ENCODE measurements at regions not wholly inside any gene's neighbourhood (a gene's known extent, or its start where the extent isn't known, plus 50 kb on each side); places are given as distances from the start of the nearest gene placed in this dataset.

DNA sequence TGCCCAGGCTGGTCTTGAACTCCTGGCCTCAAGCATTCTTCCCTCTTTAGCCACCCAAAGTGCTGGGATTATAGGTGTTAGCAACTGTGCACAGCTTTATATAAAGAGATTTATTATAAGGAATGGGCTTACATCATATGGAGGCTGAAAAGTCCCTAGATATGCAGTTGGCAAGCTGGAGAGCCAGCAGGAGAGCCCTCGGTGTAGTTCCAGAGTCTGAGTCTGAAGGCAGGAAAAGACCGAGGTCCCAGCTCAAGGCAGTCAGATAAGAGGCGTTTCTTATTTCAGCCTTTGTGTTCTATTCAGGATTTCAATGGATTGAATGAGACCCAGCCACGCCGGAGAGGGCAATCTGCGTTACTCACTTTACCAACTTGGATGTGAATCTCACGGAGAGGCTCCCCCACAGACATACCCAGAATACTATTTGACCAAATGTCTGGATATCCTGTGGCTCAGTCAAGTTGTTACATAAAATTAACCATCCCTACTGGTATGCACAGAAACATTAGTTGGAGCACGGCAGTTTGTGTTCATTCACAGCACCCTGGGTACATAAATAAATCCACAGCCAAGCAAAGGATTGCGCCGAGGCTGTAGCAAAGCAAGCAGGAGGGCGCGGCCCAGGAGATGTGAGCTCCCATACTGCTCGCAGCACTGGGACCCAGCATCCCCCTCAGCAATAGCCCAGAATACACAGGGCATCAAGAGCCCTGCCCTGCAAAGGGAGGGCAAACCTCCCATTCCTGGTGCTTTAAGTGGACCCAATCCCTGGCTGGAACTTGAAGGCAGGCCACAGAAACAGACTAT, 158.4 kb upstream of the ZNF32 start:
- no peak for TF ChIP-seq POLR2AphosphoS5 (IDR thresholded peaks at IDR 0.05)
- TF ChIP-seq, protein P1, sequence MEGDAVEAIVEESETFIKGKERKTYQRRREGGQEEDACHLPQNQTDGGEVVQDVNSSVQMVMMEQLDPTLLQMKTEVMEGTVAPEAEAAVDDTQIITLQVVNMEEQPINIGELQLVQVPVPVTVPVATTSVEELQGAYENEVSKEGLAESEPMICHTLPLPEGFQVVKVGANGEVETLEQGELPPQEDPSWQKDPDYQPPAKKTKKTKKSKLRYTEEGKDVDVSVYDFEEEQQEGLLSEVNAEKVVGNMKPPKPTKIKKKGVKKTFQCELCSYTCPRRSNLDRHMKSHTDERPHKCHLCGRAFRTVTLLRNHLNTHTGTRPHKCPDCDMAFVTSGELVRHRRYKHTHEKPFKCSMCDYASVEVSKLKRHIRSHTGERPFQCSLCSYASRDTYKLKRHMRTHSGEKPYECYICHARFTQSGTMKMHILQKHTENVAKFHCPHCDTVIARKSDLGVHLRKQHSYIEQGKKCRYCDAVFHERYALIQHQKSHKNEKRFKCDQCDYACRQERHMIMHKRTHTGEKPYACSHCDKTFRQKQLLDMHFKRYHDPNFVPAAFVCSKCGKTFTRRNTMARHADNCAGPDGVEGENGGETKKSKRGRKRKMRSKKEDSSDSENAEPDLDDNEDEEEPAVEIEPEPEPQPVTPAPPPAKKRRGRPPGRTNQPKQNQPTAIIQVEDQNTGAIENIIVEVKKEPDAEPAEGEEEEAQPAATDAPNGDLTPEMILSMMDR (IDR thresholded peaks at IDR 0.05 in 8 of 11, conservative IDR thresholded peaks at IDR 0.05 in 3 of 11), result no peak
- no peak for TF ChIP-seq POLR2A (IDR thresholded peaks at IDR 0.05)
- H3K9me3 ChIP-seq, result no peaks in the 10 kb centered on the region
- H3K4me3 ChIP-seq, result no peak overlapping the region
- H3K27me3 ChIP-seq (replicated peaks in 1 of 7), result no peaks in the 10 kb centered on the region
- WGBS, 5 donors, result 78 to 93% (median 84%) methylated on average over 11 to 13 of the region's 13 CpGs
- peaks cover 0 to 26% (median 17%) of the 10 kb centered on the region in 6 donors for H3K4me1 ChIP-seq
- H3K27ac ChIP-seq, result no peak overlapping the region
- no peak for DNase-seq
- no peaks in the 10 kb centered on the region for H3K36me3 ChIP-seq
- intact Hi-C loops (cut with DNase I; ENCODE audit: low total_unique reads), result no loop called here

DNA sequence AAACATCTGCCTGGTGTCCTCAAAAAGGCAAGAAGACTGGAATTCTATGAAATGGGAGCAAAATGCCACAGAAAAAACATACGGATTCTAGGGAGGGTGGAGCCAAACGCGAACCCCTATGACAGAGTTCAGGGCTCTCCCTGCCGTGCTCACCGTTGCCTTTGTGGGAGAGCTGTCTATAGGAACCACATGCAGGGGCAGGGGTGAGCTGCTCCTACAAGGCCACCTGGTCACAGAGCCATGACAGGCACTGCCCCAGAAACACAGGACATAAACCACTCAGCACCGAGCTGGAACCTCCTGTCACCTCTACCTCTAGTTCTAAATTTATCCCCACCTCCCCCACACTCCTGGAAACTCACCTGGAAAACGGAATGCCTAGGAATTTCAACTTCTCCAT, 155.1 kb upstream of the ZNF32 start:
- intact Hi-C loops (cut with DNase I; ENCODE audit: low total_unique reads), result no loop called here
- no peaks in the 10 kb centered on the region for H3K27me3 ChIP-seq (replicated peaks in 1 of 7)
- no peak for TF ChIP-seq POLR2AphosphoS5 (IDR thresholded peaks at IDR 0.05)
- H3K4me3 ChIP-seq, result no peak overlapping the region
- peaks cover 0 to 22% (median 15%) of the 10 kb centered on the region in 6 donors for H3K4me1 ChIP-seq
- H3K9me3 ChIP-seq, result no peaks in the 10 kb centered on the region
- no peak for DNase-seq
- H3K27ac ChIP-seq, result no peak overlapping the region
- H3K36me3 ChIP-seq, result no peaks in the 10 kb centered on the region
- WGBS, 5 donors, result 64 to 87% (median 70%) methylated on average over 7 of the region's 7 CpGs

DNA sequence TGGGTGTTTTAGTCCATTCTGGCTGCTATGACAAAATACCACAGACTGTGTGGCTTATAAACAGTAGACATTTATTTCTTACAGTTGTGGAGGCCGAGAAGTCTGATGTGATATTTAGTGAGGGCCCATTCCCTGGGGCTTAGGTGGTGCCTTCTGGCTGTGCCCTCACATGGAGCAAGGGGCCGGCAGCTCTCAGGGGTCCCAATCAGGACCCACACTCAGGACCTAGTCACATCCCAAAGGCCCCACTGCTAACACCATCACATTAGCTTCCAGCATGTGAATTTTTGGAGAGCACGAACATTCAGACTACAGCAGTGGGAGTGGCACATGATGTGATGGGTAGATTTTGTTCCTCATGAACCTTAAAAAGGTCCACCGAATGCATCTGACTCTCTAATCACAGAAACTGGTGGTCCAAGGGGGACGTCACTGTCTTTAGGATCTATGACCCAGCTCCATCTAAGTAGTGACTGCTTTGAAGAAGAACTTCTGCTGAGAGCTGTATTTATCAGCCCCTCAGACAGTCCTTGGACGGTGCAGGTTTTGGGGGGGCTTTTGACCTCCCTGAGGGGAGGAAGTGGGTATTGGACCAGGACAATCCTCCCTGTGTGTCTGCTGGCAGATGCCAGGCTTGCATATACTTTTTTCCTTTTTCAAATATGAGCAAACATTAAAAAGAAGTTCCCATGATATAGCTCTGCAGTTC, 154.5 kb upstream of the ZNF32 start:
- DNase-seq, result no peak
- Histone ChIP-seq H3K27me3 (replicated peaks in 1 of 7) (no peaks in the 10 kb centered on the region), H3K9me3 (no peaks in the 10 kb centered on the region), H3K4me3 (no peak overlapping the region), H3K36me3 (no peaks in the 10 kb centered on the region), H3K27ac (no peak overlapping the region), H3K4me1 (peaks cover 0 to 16% (median 12%) of the 10 kb centered on the region in 6 donors)
- intact Hi-C loops (cut with DNase I; ENCODE audit: low total_unique reads), result no loop called here
- WGBS, 5 donors, result 79 to 92% (median 89%) methylated on average over 6 of the region's 6 CpGs
- TF ChIP-seq POLR2A (IDR thresholded peaks at IDR 0.05) (no peak), POLR2AphosphoS5 (IDR thresholded peaks at IDR 0.05) (no peak)
- TF ChIP-seq, protein P1 (IDR thresholded peaks at IDR 0.05 in 8 of 11, conservative IDR thresholded peaks at IDR 0.05 in 3 of 11), result no peak

DNA sequence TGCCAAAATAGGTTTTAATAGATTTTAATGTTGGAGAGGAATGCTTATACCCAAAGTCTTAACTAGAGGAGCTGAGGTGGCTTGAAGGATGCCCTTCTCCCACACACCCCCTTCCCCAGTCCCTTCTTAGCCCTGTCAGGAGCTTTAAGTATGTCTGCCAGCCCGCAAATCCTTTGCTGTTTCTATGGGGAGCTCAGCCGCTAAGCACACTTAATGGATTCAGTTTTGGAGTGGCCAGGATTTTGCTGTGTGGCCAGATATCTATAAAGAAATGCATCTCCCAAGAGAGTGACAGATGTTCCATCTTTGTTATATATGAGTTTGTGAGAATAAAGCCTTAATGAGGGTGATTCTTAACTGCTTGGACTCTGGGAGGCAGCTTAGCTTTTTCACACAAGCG, 152.9 kb upstream of the ZNF32 start:
- H3K27me3 ChIP-seq (replicated peaks in 1 of 7), result no peaks in the 10 kb centered on the region
- WGBS, 5 donors, result 86 to 97% (median 95%) methylated on average over 3 of the region's 3 CpGs
- TF ChIP-seq, protein P1 (IDR thresholded peaks at IDR 0.05 in 8 of 11, conservative IDR thresholded peaks at IDR 0.05 in 3 of 11), result no peak
- TF ChIP-seq POLR2A (IDR thresholded peaks at IDR 0.05) (no peak), POLR2AphosphoS5 (IDR thresholded peaks at IDR 0.05) (no peak)
- no peak overlapping the region for H3K4me3 ChIP-seq
- peaks cover 0 to 5% (median 0%) of the 10 kb centered on the region in 6 donors for H3K4me1 ChIP-seq
- no peaks in the 10 kb centered on the region for H3K9me3 ChIP-seq
- H3K27ac ChIP-seq, result peak overlapping the region in 6 of 8 donors; percentile 16 to 60 (median 53)
- no peak for DNase-seq
- H3K36me3 ChIP-seq, result no peaks in the 10 kb centered on the region
- intact Hi-C loops (cut with DNase I; ENCODE audit: low total_unique reads), result no loop called here
